ENCODE measurements at regions not wholly inside any gene's neighbourhood (a gene's known extent, or its start where the extent isn't known, plus 50 kb on each side); places are given as distances from the start of the nearest gene placed in this dataset.

DNA sequence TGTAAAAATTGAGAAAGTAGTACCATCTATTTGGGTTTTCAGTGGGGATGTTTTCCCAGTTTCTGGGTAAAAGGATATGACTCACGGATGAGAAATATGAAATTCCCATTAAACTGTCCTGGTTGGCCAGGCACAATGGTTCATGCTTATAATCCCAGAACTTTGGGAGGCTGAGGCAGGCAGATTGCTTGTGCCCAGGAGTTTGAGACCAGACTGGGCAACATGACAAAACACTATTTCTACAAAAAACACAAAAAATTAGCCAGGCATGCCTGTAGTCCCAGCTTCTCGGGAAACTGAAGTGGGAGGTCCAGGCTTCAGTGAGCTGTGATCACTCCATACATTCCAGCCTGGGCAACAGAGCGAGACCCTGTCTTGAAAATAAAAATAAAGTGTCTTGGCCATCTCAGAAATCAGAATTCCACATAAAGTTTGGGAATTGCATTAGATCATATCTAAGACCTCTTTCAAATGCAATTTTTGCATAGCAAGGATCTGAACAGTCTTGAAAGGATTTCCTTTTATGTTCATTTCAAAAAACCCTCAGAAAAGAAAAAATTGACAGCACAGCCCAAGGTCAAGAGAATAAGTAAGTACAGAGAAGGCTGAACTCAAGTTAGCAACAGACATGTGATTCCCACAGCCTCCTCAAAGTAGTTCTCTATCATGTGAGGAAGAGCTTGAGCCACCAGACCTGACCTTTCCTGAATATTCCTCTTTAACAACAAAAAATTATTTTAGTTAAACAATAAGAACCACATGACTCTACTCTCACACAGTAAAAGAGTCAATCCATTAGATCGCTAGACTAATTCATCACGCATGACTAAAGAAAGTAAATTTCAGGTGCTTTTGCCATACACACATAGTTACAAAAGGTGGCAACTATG is 141.5 kb upstream of the CAV2 start:
- Histone ChIP-seq H3K4me3 (replicated peaks; ENCODE audit: insufficient read depth, low read length) (no peak overlapping the region), H3K27me3 (ENCODE audit: insufficient read depth, poor library complexity, severe bottlenecking) (no peaks in the 10 kb centered on the region), H3K27ac (replicated peaks) (no peak overlapping the region)
- DNase-seq (ENCODE audit: low read depth in 1 of 2, low spot score in 1 of 2) = no peak
- TF ChIP-seq GABPA (IDR thresholded peaks at IDR 0.05; ENCODE audit: low read depth) (no peak), POLR2AphosphoS5 (IDR thresholded peaks at IDR 0.05; ENCODE audit: low read depth) (no peak), REST (IDR thresholded peaks at IDR 0.05; ENCODE audit: insufficient replicate concordance, low read depth) (no peak), CTCF (IDR thresholded peaks at IDR 0.05; ENCODE audit: insufficient read depth, low read length) (no peak), SPI1 (IDR thresholded peaks at IDR 0.05; ENCODE audit: borderline replicate concordance, low read depth) (no peak)

- Histone ChIP-seq H3K27me3 (ENCODE audit: insufficient read depth, poor library complexity, severe bottlenecking) (no peaks in the 10 kb centered on the region), H3K4me3 (replicated peaks; ENCODE audit: insufficient read depth, low read length) (no peak overlapping the region), H3K27ac (replicated peaks) (no peak overlapping the region)
- TF ChIP-seq GABPA (IDR thresholded peaks at IDR 0.05; ENCODE audit: low read depth) = no peak
- TF ChIP-seq REST (IDR thresholded peaks at IDR 0.05; ENCODE audit: insufficient replicate concordance, low read depth) = no peak
- TF ChIP-seq POLR2AphosphoS5 (IDR thresholded peaks at IDR 0.05; ENCODE audit: low read depth) = no peak
- TF ChIP-seq SPI1 (IDR thresholded peaks at IDR 0.05; ENCODE audit: borderline replicate concordance, low read depth) = no peak
- no peak for TF ChIP-seq CTCF (IDR thresholded peaks at IDR 0.05; ENCODE audit: insufficient read depth, low read length)
- no peak for DNase-seq (ENCODE audit: low read depth in 1 of 2, low spot score in 1 of 2)
These were observed 137.8 kb upstream of the CAV2 start for GRCh38 chr7:116361767-116362166.

- Histone ChIP-seq H3K27me3 (ENCODE audit: insufficient read depth, poor library complexity, severe bottlenecking) (no peaks in the 10 kb centered on the region), H3K27ac (replicated peaks) (no peak overlapping the region), H3K4me3 (replicated peaks; ENCODE audit: insufficient read depth, low read length) (no peak overlapping the region)
- no peak for TF ChIP-seq POLR2AphosphoS5 (IDR thresholded peaks at IDR 0.05; ENCODE audit: low read depth)
- TF ChIP-seq SPI1 (IDR thresholded peaks at IDR 0.05; ENCODE audit: borderline replicate concordance, low read depth) = no peak
- TF ChIP-seq GABPA (IDR thresholded peaks at IDR 0.05; ENCODE audit: low read depth) = no peak
- no peak for TF ChIP-seq REST (IDR thresholded peaks at IDR 0.05; ENCODE audit: insufficient replicate concordance, low read depth)
- no peak for TF ChIP-seq CTCF (IDR thresholded peaks at IDR 0.05; ENCODE audit: insufficient read depth, low read length)
- DNase-seq (ENCODE audit: low read depth in 1 of 2, low spot score in 1 of 2) = no peak
These were observed 135.7 kb upstream of the CAV2 start for GRCh38 chr7:116363637-116364432.

Data from HL-60 (cell line).